ENCODE measurements at regions not wholly inside any gene's neighbourhood (a gene's known extent, or its start where the extent isn't known, plus 50 kb on each side); places are given as distances from the start of the nearest gene placed in this dataset.

DNA sequence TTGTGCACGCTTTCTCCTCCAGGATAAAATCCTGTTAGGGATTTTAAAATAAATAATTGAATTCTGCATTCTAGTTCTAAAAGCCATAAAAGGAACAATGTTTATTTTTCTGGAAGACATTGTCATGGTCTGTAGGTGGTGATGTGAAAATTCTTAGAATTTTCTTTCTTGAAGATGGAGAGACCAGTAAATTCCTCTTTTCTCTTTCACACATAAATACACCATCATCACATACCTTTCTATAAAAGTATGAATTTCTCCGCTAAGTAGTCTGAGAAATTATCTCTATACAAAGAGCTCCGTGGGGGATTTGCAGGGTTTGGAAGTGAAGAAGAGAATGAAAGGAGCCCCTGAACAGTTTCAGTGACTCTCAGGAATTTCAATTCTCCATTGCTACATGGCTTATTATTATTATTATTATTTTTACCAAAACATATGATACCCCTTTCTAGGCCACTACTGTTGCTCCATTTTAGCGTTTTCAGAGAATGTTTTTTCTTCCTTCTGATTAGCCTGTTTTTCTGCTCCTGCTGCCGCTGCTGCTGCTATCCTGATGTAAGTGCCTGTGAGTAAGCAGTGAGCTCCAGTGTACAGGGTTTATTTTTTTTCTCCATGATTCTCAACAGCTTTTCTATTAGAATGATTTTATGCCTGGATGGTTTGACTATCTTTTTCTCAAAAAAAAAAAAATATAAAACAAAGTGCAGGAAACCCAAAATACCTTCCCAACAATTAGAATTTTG, 145.8 kb downstream of the SAMD5 start (continued):
- no peak for TF ChIP-seq BHLHE40 (IDR thresholded peaks at IDR 0.05; ENCODE audit: low read depth, low read length)

DNA sequence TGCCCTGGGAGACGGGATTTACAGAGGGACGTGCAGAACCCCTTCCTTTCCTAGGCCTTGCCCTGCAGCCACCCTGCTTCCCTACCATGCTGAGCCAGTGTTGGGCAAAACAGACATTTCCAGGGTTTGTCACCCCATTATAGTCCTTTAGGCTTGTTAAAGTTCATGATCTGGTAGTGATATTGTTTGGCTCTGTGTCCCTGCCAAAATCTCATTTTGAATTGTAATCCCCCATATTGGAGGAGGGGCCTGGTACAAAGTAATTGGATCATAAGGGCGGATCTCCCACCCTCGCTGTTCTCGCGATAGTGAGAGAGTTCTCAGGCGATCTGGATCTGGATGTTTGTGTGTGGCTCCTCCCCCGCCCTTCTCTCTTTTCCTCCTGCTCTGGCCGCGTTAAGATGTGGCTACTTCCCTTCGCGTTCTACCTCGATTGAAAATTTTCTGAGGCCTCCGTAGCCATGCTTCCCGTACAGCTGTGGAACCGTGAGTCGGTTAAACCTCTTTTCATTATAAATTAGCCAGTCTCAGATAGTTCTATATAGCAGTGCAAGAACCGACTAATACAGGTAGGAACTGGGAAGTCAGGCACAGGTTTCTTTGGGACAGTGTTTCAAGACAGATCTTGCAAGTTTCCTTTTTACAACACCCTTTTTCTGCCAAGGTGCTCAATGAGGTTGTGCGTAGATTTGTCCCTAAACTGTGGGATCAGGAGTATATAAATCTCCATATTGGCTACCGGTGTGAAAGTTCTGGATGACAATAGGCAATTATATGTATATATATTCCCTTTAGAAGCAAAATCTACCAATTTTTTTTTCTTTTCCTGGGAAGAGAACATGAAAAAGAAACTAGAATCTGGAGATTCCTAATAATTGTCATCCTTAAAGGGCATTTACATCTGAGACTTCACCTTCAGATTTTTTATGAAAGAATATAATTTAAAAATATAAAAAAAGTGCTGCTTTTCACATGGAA, 152.1 kb downstream of the SAMD5 start:
- H3K79me1 ChIP-seq (ENCODE audit: low read depth in 1 of 2, low read length in 2 of 2): no peaks in the 10 kb centered on the region
- ChIA-PET CTCF (no interaction called here), POLR2A (ENCODE audit: unreplicated experiment) (no interaction called here)
- WGBS, 2 experiments (ENCODE audit: extremely low coverage in 2 of 2, insufficient read length in 1 of 2): 100% methylated on average over 7 of the region's 20 CpGs; no CpG with 5 or more reads in 1 of the 2 experiments
- no peak overlapping the region for H3K18ac ChIP-seq (ENCODE audit: low read depth, low read length)
- no peak overlapping the region for H2BK15ac ChIP-seq (ENCODE audit: low read depth, low read length)
- TF ChIP-seq MAFK (IDR thresholded peaks at IDR 0.05; ENCODE audit: low read depth, low read length) (no peak), RAD21 (IDR thresholded peaks at IDR 0.05; ENCODE audit: low read length) (no peak), FOS (IDR thresholded peaks at IDR 0.05; ENCODE audit: low read depth, low read length) (no peak), RFX5 (IDR thresholded peaks at IDR 0.05; ENCODE audit: low read depth, low read length) (no peak), CEBPB (IDR thresholded peaks at IDR 0.05; ENCODE audit: low read depth, low read length) (no peak), POLR2A (IDR thresholded peaks at IDR 0.05; ENCODE audit: low read depth, low read length) (no peak), CHD1 (IDR thresholded peaks at IDR 0.05; ENCODE audit: low read depth, low read length) (no peak), RCOR1 (IDR thresholded peaks at IDR 0.05; ENCODE audit: insufficient replicate concordance, low read length) (no peak), SMC3 (IDR thresholded peaks at IDR 0.05; ENCODE audit: low read depth, low read length) (no peak)
- TF ChIP-seq, protein P1, sequence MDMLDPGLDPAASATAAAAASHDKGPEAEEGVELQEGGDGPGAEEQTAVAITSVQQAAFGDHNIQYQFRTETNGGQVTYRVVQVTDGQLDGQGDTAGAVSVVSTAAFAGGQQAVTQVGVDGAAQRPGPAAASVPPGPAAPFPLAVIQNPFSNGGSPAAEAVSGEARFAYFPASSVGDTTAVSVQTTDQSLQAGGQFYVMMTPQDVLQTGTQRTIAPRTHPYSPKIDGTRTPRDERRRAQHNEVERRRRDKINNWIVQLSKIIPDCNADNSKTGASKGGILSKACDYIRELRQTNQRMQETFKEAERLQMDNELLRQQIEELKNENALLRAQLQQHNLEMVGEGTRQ (IDR thresholded peaks at IDR 0.05; ENCODE audit: low read depth, low read length): no peak
- no peaks in the 10 kb centered on the region for H3K27me3 ChIP-seq (ENCODE audit: control insufficient read depth, insufficient read depth, low read length)
- no peaks in the 10 kb centered on the region for H3K4me1 ChIP-seq (ENCODE audit: control insufficient read depth, insufficient read depth, low read length)
- no peak overlapping the region for H4K5ac ChIP-seq (ENCODE audit: low read depth, low read length)
- H2AK5ac ChIP-seq (ENCODE audit: low read depth, low read length): no peak overlapping the region
- no peak overlapping the region for H3K9ac ChIP-seq (ENCODE audit: low read depth, low read length)
- H2BK5ac ChIP-seq (ENCODE audit: low read depth, low read length, poor library complexity, severe bottlenecking): no peak overlapping the region
- no peak overlapping the region for H3K4me3 ChIP-seq (ENCODE audit: insufficient read depth, low read depth, low read length)
- H2BK20ac ChIP-seq (ENCODE audit: low read depth, low read length): no peak overlapping the region
- no peaks in the 10 kb centered on the region for H3K9me3 ChIP-seq (ENCODE audit: control insufficient read depth, insufficient read depth, low read length)
- no peak overlapping the region for H4K91ac ChIP-seq (ENCODE audit: insufficient read depth, low read depth, low read length)
- in situ Hi-C loops (cut with MboI; ENCODE audit: low sequenced_read_pairs): no loop called here
- intact Hi-C loops (cut with micrococcal nuclease): no loop called here
- H2AK9ac ChIP-seq (replicated peaks; ENCODE audit: low read depth, low read length, poor library complexity): no peak overlapping the region
- no peak for ATAC-seq (ENCODE audit: low read depth)
- H3K4me2 ChIP-seq (ENCODE audit: low read depth, low read length): no peak overlapping the region
- no peak overlapping the region for H3K56ac ChIP-seq (ENCODE audit: extremely low read depth, insufficient read depth, low read length)
- H4K8ac ChIP-seq (ENCODE audit: low read depth in 2 of 2, low read length in 2 of 2): no peak overlapping the region
- H2BK120ac ChIP-seq (ENCODE audit: low read depth, low read length): no peak overlapping the region
- H3K23ac ChIP-seq (ENCODE audit: low read depth, low read length): no peak overlapping the region
- dilution Hi-C loops (cut with HindIII; ENCODE audit: low sequenced_read_pairs, unreplicated experiment): no loop called here
- H4K20me1 ChIP-seq (ENCODE audit: insufficient read depth, low read length): no peaks in the 10 kb centered on the region
- H3K4ac ChIP-seq (ENCODE audit: low read depth, low read length): no peak overlapping the region
- BruUV-seq (replicated peaks): no TSS peak
- H3K36me3 ChIP-seq (ENCODE audit: control insufficient read depth, insufficient read depth, low read length): no peaks in the 10 kb centered on the region
- no peak for DNase-seq
- no peaks in the 10 kb centered on the region for H3K9me1 ChIP-seq (ENCODE audit: insufficient read depth, low read length)
- no peak overlapping the region for H3K27ac ChIP-seq (ENCODE audit: insufficient read depth, low read length)
- no peak overlapping the region for H3K14ac ChIP-seq (replicated peaks; ENCODE audit: low read depth, low read length)
- no peak overlapping the region for H2AFZ ChIP-seq (replicated peaks; ENCODE audit: low read length, poor library complexity)

Measured in IMR-90 (cell line).